ENCODE measurements at regions not wholly inside any gene's neighbourhood (a gene's known extent, or its start where the extent isn't known, plus 50 kb on each side); places are given as distances from the start of the nearest gene placed in this dataset.

DNA sequence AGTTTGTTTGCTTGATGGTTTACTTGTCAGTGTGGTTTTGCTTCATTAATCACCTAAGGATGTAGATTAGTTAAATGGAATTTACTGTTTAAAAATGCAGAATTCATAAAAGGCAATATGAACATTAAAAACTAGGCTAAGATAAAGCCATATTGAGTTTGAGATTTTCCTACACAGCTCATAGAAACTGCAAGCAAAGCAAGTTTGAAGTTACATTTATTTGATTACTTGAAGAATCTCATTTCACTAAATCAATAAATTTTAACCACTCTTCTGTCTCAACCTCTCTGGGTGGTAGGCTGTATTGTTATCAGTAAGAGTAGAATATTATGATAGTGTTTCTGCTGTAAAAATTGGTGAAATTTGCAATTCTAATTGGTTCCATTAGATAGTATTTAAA, 1180.7 kb upstream of the SLC10A2 start:
- no peak for DNase-seq

- DNase-seq: no peak
Observed at GRCh38 chr13:104206450-104207044, 1140.3 kb upstream of the SLC10A2 start.

DNA sequence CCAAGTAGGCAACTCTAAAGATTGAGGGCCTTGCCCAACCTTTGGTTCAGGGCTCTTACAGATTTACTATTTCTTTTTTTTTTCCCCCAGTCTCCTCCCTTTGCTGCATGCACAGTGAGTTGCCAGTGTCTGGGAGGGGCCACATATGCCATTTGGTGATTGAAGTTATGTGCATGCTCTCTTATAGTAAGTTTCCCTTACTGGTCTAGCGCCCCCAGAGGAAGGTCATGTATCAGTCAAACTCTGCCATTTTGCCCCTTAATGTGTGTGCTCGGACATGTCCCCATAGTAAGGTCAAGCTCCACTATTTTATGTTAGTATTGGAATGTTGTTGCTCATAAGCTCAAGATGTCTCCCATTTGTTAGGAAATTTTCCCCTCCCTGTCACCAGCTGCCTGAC, 1138.0 kb upstream of the SLC10A2 start:
- DNase-seq: no peak

DNA sequence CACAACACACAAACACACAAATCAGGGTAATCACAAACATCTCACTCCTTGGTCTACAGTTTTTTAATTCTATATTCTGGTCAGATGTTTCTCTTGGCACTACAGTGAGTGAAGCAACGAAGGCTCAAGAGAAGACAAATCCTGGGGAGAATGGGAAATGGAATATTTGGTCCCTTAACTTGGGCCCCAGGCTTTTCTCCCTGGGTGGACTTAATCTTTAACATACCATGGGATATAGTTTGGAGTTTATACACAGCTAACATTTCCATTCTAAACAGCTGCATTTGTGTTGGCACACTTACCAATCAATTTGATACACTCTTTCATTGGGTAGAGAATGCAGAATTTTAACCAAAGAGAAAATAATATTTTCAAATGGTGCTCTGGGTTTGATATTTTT, 1132.6 kb upstream of the SLC10A2 start:
- DNase-seq: no peak

GRCh38 chr13:104196611-104197010, 1130.4 kb upstream of the SLC10A2 start:
- DNase-seq: no peak

DNA sequence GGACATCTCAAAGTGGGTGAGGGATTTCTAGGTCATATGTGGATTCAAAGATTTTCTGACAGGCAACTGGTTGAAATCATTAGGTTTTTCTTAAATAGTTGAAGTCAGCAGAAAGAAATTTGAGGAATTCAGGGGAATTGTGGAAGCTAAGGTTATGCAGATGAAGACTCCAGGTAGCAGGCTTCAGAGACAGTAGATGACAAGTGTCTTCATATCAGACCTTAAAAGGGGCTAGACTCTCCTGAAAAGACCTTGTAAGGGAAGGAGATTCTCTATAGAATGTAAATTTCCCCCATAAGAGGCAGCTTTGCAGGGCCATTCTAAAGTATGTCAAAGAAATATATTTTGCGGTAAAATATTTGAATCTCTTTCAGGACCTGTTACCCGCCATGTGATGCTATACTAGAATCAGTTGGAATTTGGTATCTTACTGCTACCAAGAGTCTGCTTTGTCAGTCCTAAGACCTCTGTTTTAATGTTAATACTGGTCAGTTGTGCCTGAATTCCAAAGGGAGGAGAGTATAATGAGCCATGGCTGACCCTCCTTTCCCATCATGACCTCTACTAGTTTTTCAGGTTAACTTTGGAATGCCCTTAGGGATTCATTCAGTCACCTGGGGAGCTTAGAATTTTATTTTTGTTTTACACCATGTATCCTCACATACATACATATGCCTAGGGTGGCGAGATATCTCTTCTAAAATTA, 1115.5 kb upstream of the SLC10A2 start:
- DNase-seq: no peak

- DNase-seq: no peak
Observed at GRCh38 chr13:104170980-104171555, 1104.9 kb upstream of the SLC10A2 start.

DNA sequence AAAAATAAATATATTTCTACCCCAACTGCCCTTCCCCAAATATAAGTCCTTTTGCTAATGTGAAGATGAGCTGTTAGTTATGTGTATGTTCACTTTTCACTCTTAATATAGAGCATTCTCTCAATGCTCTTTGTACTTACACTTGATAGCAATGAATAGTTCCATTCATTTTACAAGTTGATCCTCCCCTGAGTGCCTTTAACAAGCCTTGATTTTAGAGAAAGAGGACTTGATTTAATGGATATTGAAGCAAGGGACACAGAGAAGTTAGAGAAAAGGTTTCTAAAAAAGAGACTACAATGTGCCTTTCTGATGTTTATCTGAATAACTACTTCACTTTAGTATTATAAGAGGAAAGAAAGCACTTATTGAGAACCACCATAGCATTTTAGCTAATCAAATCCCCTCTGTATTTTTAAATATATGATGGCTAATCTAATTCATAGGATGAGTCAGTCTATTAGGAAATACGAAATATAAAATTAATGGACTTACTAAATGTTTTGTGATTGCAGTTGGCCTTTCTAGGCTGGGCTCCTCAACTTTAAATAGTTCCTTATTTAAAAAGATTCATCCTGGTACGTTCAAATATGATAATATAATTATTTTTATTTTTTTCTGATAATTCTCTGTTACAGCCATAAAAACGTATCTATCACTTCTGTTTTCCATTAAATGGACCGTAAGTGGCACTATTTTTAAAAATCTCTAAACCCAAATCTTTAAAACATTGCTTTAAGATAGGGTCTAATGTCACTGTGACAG, 1097.8 kb upstream of the SLC10A2 start:
- no peak for DNase-seq

DNA sequence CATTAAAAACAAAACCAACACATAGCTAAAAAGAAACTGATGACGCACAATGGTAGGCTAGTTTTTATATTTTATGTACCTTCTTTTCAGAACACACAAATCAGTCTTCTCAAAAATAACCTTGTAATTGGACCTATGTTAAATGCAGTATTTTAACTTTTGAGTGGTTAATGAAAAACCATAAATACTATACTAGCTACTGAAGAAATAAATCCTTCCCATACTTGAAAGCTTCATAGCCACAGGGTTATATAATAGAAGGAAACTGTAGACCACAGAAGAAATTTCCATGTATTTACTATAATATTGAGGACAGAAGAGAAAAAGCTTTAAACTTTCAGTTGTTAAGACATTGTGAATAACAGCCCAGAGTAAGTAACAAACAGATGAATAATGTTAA, 1094.3 kb upstream of the SLC10A2 start:
- no peak for DNase-seq

DNA sequence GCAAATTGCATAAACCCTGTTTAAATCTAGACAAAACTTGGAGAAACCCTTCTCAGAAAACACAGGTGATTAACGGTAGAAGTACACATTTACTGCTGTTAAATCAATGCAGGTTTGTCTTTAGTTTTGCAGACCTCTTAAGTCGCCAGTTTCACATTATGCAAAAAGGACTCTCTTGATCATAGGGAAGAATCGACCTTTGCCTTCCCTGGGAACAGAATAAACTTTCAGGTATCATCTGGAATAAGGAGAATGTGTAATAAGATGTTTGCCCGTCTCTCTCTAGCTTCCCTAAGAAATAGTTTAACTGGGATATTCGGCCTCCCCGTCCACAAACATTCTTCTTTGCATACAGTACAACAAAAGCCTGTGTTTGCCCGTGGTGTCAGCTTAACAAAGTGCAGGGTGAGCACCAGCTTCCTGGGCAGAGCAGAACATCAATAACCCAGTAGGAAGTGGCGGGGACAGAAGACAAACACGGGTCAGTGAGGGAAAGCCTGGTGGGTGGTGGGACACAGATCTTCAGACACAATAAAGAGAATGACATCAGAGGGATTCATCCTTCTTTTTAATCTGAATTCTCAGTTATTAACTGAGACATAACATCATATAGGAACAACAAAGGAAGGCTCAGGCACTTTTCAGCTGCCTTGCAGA, 1077.7 kb upstream of the SLC10A2 start:
- no peak for DNase-seq

DNA sequence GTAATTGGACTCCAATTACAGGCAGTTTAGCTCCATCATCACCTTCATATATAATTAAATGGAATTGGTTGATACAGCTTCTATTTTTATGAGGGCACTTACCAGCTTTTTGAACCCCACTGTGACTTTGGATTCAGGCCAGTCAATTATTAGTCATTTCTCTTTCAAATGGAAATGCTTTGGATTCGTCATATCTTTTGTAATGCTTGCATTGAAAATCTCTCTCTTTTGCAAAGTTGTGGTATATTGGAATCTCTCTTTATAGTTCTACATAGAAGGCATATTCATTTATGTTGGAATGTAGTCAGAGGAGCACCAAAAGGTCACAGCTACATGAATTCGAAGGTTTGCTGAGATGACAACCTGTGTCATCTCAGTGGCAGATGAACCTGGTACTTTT, 1074.3 kb upstream of the SLC10A2 start:
- DNase-seq: no peak

GRCh38 chr13:104137416-104137815, 1071.2 kb upstream of the SLC10A2 start:
- no peak for DNase-seq

DNA sequence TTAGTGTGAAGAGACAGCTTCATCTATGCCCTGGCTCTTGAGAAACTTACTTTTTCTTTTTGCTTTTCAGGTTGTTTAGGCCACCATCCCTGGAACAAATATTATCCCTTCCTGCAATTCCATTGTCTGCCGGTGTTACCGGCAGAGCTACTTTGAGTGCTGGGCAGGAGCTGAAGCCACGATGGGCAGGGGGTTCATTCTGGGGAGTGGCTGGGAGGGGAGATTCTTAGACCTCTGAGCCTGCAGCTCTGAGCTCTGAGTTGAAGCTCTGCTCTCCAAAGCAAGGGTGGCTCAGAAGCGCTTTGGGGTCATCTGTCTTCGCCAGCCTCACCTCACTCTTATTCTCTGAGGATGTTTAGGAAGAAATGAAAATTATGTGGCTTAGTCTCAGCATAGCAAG, 1066.6 kb upstream of the SLC10A2 start:
- DNase-seq: no peak

- no peak for DNase-seq
Observed at GRCh38 chr13:104114101-104114500, 1047.9 kb upstream of the SLC10A2 start.

DNA sequence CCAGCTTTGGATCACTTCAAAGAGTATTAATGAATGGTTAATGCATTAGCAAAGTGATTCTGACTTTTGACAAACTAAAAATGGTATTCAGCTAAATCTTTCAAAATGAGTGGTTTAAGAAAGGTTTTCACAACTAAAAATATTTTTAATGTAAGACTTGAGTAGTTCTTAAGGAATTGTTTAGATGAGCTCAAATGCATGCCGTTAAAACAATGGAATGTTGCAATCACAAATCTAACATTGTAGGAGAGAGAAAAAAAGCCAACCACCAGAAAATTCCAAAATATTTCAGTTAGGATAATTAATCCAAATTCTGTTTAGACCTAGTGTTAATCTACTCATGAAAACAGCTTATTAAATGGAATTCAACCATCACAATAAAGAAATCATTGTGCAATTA, 1044.8 kb upstream of the SLC10A2 start:
- no peak for DNase-seq

DNA sequence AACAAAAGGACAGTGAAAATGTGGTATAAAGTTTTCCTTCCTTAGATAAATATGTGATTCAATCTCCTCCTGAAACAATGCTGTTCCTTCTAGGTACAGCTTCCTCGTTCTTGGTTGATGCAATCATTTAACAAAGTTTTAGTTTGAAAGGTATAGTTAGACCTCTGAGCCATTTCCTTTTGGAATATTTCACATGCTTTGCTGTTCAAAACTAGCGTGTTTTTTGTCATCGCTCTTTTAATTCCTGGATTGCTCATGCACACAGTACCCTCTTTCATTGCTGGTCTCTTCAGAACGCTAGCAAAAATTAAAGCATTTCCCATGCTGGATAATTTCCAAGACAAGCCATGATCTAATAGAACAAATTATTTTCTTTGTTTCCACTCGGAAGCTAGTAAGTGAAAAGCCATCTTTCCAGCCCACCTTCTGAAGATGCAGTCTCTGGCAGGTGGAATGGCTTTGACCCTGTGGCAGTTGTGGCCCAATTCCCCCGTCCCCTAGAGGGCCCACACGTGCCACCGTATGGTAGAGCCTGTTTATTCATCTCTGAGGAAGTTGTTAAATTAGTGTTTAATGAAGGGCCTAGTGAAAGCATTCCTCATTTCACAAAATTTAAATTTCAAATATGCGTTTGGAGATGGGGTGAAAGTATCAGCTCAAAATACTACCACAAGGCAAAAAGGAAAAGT, 1040.6 kb upstream of the SLC10A2 start:
- DNase-seq: no peak

GRCh38 chr13:104105418-104106355, 1039.5 kb upstream of the SLC10A2 start:
- no peak for DNase-seq

- no peak for DNase-seq
Observed at GRCh38 chr13:104099750-104100149, 1033.5 kb upstream of the SLC10A2 start.

- no peak for DNase-seq
Observed at GRCh38 chr13:104098421-104098820, 1032.2 kb upstream of the SLC10A2 start.

GRCh38 chr13:104086759-104087158, 1020.5 kb upstream of the SLC10A2 start:
- no peak for DNase-seq

DNA sequence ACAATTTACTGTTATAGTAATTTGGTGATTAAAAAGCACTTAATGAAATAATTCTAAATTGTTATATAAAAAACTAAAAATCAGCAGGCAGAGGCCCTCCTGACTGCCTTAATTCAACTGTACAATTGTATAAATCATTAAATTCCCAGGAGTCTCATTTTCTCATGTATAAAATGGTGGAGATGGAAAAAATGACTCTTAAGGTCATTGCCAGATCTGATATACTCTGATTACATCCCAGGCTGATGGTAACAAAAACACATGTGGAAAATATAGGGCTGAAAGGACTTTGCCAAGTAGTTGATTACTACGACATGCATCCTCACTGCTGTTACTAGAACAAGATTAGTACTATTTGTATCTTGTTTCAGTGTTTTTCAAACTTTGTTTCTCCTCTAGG, 1020.0 kb upstream of the SLC10A2 start:
- no peak for DNase-seq

DNA sequence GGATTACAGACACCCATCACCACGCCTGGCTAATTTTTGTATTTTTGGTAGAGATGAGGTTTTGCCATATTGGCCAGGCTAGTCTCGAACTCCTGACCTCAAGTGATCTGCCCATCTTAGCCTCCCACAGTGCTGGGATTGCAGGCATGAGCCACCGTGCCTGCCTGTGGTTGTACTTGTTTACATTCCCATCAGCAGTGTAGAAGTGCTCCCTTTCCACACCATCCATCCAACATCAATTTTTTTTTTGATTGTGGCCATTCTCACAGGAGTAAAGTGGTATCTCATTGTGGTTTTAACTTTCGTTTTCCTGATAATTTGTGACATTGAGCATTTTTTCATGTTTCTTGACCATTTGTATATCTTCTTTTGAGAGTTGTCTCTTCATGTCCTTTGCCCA, 1019.4 kb upstream of the SLC10A2 start:
- DNase-seq: no peak

All from femur (tissue), 1 donor.